ENCODE measurements at regions not wholly inside any gene's neighbourhood (a gene's known extent, or its start where the extent isn't known, plus 50 kb on each side); places are given as distances from the start of the nearest gene placed in this dataset.

DNA sequence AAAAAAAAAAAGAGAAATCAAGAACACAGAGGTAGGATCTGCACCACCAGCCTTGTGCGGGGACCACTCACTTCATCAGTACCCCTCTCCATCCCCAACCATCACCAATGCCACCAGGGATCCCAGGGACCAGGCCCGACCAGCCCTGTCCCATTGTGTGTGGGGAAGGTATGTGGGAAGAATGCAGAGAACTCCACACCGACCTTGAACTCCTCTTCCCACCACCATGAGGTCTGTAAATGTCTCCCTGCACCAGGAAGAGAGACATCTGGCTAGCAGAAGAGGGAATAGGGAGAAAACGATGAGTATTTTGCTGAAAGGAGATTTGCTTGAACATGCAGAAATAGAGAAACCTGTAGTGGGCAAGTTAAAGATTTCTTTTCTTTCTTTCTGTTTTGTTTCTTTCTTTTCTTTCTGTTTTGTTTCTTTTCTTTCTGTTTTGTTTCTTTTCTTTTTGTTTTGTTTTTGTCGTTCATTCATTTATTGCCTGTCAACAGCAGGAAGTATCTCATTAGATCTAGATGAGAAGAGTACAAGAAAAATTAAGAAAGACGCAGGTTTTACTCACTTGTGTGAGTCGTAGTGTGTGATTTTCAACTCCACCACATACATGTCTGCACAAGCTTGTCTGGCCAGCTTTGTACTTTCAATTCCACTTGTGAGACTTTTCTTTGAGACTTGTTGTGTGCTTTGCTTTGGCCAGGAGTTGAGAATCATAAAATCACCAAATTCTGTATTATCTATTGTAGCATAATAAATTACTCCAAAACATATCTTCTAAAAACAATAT lies 179.8 kb upstream of the HAAO start:
- no peaks in the 10 kb centered on the region for H3K9me3 ChIP-seq
- TF ChIP-seq, protein P1, sequence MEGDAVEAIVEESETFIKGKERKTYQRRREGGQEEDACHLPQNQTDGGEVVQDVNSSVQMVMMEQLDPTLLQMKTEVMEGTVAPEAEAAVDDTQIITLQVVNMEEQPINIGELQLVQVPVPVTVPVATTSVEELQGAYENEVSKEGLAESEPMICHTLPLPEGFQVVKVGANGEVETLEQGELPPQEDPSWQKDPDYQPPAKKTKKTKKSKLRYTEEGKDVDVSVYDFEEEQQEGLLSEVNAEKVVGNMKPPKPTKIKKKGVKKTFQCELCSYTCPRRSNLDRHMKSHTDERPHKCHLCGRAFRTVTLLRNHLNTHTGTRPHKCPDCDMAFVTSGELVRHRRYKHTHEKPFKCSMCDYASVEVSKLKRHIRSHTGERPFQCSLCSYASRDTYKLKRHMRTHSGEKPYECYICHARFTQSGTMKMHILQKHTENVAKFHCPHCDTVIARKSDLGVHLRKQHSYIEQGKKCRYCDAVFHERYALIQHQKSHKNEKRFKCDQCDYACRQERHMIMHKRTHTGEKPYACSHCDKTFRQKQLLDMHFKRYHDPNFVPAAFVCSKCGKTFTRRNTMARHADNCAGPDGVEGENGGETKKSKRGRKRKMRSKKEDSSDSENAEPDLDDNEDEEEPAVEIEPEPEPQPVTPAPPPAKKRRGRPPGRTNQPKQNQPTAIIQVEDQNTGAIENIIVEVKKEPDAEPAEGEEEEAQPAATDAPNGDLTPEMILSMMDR (IDR thresholded peaks at IDR 0.05), result no peak
- H3K27me3 ChIP-seq, result no peaks in the 10 kb centered on the region
- H3K4me1 ChIP-seq, result peaks cover 0 to 44% of the 10 kb centered on the region in 2 donors
- H3K36me3 ChIP-seq, result no peaks in the 10 kb centered on the region
- DNase-seq (ENCODE audit: low spot score), result no peak
- no peak overlapping the region for H3K27ac ChIP-seq
- no peak overlapping the region for H3K4me3 ChIP-seq

DNA sequence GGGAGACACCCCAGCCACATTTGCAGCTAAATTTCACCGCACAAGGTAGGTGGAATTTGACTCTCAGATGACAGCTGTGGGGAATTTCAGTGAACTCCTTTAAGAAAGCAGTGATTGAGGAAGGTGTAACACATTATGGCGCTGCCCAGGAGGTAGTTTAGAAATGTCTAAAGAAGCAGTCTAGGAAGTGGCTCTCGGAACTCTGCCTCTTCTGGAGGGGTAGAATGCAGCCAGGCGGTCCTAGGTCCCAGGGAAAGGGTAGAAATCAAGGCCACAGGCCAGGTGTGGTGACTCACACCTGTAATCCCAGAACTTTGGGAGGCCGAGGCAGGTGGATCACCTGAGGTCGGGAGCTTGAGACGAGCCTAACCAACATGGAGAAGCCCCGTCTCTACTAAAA lies 179.0 kb upstream of the HAAO start:
- Histone ChIP-seq H3K27ac (no peak overlapping the region), H3K4me3 (no peak overlapping the region), H3K27me3 (no peaks in the 10 kb centered on the region), H3K4me1 (peaks cover 0 to 44% of the 10 kb centered on the region in 2 donors), H3K36me3 (no peaks in the 10 kb centered on the region), H3K9me3 (no peaks in the 10 kb centered on the region)
- no peak for DNase-seq (ENCODE audit: low spot score)
- TF ChIP-seq, protein P1 (IDR thresholded peaks at IDR 0.05), result no peak

DNA sequence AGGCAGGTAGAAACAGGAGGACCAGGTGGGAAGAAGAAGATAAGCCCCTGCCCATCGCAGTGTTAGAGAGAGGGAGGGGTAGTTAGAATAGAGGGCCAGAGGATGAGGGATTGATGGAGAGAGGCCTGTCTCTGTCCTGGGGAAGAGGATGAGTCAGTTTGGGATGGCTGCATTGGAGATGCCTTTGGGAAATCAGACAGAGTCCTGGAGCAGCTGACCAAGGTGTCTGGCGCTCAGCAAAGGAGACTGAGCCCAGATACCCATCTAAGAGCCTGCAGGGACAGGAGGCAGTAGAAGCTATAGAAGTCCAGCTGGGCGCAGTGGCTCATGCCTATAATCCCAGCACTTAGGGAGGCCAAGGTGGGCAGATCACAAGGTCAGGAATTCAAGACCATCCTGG lies 177.8 kb upstream of the HAAO start:
- no peaks in the 10 kb centered on the region for H3K36me3 ChIP-seq
- H3K4me1 ChIP-seq, result peaks cover 0 to 42% of the 10 kb centered on the region in 2 donors
- H3K4me3 ChIP-seq, result no peak overlapping the region
- TF ChIP-seq, protein P1 (IDR thresholded peaks at IDR 0.05), result no peak
- H3K9me3 ChIP-seq, result no peaks in the 10 kb centered on the region
- DNase-seq (ENCODE audit: low spot score), result no peak
- no peak overlapping the region for H3K27ac ChIP-seq
- H3K27me3 ChIP-seq, result no peaks in the 10 kb centered on the region

DNA sequence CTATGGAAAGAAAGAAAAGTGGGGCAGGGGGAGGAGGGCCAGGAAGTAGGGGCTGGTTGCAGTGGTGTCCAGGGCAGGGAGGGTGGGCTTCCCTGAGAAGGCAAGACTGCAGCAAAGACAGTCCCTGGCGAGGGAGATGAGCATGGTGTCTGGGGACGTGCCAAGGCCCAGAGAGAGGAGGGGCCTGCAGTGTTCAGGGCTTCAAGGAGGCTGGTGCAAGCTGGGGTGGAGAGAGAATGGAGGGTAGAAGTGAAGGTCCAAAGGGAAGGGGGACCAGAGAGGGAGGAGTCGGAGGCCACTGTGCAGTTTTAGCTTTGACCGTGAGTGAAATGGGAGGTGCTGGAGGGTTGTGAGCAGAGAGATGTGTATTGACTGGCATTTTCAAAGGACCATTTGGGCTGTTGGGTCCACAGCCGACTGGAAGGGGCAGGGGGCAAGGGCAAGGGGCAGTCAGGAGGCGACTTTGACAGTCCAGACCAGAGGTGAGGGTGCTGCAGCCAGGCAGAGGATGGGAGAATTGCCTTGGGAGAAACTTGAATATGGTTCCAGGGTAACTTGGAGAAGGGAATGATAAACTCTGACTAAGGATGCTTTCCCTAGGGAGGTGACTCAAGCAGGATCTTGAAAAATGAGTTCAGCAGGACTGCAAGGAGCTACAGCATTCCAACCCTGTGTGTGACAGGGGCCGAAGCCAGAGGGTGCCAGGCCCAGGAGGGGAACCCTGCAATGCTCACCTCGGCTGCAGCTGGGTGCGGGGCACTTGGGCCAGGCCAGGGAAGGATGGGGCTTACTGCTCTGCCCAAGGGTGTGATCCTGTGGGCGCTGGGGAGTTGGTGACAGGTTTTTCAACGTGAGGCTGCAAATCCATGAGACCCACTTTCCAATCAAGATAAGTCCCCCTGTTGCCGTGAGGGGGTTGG lies 177.1 kb upstream of the HAAO start:
- TF ChIP-seq, protein P1 (IDR thresholded peaks at IDR 0.05), result no peak
- H3K4me3 ChIP-seq, result no peak overlapping the region
- H3K36me3 ChIP-seq, result no peaks in the 10 kb centered on the region
- H3K27ac ChIP-seq, result peak overlapping the region in 1 of 2 donors; percentile 16
- peaks cover 0 to 42% of the 10 kb centered on the region in 2 donors for H3K4me1 ChIP-seq
- DNase-seq (ENCODE audit: low spot score), result no peak
- H3K9me3 ChIP-seq, result no peaks in the 10 kb centered on the region
- H3K27me3 ChIP-seq, result no peaks in the 10 kb centered on the region

DNA sequence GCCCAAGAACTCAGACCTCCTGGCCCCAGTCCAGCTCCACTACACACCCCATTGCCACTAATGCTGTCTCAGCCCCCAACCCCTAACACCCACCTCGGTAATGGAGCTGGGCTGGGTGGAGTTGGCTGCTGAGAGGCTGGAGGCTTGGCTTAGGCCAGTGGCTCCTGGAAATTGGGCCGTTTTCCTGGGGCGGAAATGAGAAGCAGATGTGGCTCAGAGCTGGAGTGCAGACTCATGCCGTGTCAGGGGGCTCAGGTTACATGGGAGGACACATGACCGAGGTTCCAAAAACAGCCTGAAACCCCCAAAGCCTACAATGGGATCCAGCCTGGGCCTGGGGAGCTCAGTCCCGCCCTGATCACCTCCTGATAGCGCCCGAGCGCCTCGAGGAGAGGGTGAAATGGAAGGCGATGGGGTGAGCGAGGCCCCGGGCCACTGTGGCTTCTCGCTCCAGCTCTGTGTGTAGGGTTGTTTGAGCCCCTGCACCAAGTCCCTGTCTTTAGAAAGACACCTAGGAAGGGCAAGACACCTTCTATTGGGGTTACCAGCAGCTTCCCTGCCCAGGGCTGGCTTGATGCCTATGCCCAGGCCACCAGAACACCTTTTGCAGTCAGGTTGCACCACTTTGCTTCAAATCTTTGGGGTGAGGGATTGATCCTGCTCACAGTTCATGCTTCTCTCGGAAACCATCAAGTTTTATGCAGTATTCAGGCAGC lies 175.7 kb upstream of the HAAO start:
- peaks cover 0 to 44% of the 10 kb centered on the region in 2 donors for H3K4me1 ChIP-seq
- DNase-seq (ENCODE audit: low spot score), result peak; percentile 88
- TF ChIP-seq, protein P1 (IDR thresholded peaks at IDR 0.05), result no peak

More for the DNA sequence above, 175.7 kb upstream of the HAAO start:
- no peaks in the 10 kb centered on the region for H3K27me3 ChIP-seq
- H3K4me3 ChIP-seq, result no peak overlapping the region
- H3K36me3 ChIP-seq, result no peaks in the 10 kb centered on the region
- H3K27ac ChIP-seq, result peak overlapping the region; percentile 52 to 67
- no peaks in the 10 kb centered on the region for H3K9me3 ChIP-seq
